HG03039 (cell line): ENCODE measurements at regions not wholly inside any gene's neighbourhood (a gene's known extent, or its start where the extent isn't known, plus 50 kb on each side); places are given as distances from the start of the nearest gene placed in this dataset.

Experiments
- ATAC-seq: cut with Tn5 transposase; IDR thresholded peaks from one replicate; pipeline ENCODE4 v1.9.1; 2021; ENCODE audit warnings: mild to moderate bottlenecking, moderate library complexity; ENCODE audit not compliant: unreplicated experiment

DNA sequence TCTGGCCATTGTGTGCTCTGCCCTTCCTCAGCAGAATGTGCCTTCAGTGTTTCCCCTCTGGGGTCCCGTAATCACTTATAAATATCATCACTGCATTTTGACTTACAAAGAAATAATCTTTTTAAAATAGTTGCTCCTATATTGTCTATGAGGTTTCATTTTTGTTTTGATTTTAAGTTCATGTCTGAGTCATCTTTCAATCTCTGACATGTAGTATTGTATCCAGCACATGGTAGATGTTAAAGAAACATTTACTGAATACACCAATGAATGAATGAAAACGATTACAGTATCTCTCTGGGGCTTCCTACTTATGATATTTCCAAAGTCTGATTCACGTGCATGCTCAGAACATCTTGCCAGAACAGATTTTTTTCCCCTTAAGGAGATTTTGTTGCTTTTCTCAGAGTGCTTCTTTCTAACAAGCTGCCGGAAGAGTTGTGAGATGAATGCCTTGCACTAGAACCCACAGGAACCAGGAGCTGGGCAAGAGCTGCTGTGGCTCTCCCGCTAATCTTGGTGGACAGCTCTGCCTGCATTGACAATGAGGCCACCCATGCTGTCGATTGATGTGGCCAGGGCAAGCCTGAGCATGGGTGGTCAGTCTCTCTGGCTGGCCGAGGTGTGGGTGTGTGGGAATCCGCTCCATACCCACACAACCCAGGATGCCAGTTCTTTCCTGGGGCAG lies 199.4 kb downstream of the CYRIA start:
- no peak for ATAC-seq

DNA sequence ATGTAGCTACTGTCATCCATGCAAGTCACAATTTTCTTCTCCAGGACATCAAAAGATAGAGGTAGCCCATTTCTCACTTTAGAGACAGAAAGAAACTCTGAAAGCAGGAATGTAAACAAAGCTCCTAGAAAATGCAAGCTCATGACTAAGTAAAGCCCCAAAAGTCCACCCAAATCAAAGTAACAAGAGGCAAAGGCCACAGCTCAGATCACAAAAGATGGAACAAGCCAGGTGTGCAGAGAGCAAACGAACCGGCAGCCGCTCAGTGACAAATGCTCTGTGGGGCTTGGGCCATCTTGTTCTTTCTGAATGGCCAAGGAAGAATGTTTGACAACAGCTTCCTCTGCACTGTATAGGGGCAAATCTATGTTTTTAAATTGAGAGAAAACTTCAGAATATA lies 201.0 kb downstream of the CYRIA start:
- ATAC-seq, result no peak

DNA sequence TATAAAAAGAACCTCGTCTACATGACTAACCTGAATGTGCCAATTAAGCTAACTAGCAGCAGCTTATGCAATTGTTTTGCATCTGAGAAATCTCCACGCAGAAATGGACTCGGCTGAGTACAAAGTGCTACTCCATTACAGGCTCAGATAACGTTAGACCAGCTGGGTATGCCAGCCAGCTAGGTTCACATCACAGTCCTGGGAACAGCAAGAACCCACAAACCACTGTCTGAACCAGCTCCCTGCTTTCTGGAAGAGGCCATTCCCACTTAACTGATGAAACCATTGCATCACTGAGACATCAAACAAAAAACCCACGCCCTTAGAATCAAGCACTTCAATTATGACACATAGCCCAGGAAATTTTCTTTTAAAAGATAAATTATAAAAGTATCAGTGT lies 202.7 kb downstream of the CYRIA start:
- ATAC-seq, result no peak

DNA sequence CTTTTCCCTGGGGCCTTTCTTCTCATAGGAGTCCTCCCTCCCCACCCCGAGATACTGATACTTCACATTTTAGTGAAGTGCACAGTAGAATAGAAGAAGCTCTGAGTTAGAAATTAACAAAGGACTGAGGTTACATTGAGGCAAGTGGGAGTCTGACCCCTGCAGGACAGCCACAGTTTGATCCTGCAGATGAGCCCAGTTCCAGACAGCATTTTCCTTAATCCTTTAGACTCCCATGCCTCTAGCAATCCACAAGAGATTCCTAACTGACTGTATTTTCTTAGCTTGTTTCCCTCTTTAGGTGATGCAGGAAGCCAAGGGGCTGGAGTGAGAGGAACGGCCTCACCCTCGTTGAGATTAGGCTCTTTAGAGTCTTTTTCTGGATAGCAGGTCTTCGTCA lies 204.0 kb downstream of the CYRIA start:
- no peak for ATAC-seq

DNA sequence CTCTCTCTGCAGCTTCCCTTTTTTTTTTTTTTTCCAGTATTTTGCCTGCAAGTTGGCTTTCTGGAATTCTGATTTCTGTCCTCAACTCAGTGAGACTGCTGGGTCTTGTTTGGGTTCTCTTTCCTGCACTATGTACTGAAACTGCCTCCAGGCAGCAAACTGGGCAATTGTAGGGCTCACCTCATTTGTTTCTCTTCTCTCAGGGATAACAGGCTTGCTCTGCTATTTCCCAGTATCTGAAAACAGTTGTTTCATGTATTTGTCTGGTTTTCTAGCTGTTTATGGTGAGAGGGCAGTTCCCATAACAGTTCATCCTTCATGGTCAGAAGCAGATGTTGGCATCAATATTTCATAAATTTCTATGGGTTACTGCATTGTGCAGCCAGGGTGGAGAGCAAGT lies 206.0 kb downstream of the CYRIA start:
- no peak for ATAC-seq

DNA sequence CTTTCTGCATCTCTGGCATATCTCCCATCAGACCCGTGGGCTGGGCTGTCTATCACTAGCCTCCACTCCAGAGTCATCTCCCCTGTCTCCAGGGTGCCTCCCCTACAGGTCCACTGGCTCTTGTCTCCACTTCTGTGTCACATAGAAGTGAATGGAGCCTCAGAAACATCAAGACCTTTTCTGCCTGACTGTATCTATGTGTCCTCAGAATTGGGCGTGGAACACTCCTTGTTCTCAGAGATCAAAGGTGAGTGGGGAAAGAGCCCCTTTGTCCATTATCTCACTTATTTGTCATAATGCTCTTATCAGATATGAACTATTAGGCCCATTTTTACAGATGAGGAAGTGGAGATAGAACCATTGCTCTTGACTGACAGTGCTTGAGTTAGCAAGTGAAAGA lies 211.0 kb downstream of the CYRIA start:
- no peak for ATAC-seq

DNA sequence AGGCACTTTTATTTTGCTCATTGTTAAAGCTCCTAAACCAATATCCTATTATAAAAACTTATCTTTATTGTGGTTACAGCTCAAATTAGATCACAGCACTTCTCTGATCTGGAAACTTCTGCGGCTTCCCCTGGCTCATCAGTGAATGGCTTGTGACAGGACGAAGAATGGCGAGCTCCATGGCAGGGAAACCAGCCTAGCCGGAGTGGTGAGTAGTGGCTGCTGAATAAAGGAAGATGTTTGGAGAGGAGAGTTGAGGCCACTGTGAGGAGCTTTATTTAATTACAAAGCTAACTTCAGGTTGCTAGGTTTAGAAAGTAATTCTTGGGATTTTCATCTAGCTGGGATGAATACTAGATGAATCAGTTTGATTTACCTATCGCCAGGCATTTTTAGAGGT lies 213.5 kb downstream of the CYRIA start:
- no peak for ATAC-seq

DNA sequence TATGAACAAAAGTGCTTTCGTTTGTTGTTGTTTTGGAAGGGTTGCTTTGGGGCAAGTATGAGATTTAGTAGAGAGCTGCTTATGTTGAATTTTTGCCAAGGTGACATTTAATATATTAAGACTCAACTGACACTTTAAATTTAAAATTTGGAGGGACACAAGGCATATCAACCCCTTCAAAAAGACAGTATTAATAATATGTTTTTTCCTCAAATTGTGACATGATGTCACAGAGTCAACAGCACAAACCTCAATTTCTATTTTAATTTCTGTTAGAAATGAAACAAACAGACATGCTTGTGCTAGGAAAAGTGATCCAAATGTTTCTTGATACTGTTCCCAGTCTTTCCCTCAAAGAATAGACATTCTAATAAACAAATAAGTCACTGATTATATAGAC lies 218.9 kb downstream of the CYRIA start:
- ATAC-seq, result no peak

DNA sequence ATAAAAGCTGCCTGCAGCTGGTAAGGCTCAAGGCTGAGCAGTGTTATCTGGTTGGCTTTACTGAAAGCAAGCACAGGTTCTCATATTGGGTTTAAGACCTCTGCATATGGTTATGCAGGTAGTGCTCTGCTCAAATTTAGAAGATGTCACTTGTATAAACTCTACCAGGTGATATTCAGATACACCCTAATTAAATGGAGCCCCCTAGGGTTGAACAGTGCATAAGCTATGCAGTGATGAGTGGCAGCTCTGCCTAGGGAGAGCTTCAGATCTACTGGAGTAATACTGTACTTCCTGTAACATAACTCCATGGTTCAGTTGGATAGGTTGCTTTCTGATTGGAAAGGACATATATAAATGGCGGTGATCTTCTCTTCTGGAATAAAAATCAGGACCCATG lies 222.7 kb downstream of the CYRIA start:
- ATAC-seq, result no peak

DNA sequence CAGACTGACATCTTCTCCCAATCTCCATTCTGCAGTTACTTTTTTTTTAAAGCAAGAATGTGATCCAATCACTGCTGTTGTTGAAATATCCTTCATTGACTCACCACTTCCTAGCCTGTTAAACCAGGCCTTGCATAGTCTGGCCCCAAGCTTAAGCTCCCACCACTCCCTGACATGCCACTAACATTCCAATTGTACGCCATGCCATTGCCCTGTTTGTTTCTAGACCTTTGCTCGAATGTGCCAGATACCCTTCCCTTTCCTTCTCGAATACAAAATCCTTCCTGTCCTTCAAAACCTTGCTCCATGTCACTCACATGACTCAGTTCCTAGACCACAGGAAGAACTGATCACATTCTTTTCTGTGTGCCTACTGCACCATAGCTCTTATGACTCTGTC lies 224.2 kb downstream of the CYRIA start:
- ATAC-seq, result no peak

DNA sequence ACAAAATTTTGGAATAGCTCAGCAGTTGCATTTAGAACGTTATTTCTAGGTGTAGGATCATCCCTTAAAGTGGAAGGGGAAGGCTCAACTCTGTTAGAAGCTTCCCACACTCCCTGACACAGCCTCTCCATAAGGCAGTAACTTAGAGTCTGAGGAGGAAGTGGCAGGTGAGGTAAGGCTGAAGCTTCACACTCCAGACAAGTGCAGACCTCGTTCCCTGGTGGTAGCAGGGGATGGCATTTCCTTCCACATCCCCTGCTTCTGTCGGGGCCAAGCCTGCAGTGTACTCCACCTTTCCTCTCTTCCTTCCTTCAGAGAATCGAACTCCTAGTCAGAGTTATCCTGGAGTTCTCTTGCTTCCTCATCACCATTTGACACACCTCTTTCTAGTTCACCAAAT lies 224.7 kb downstream of the CYRIA start:
- ATAC-seq, result no peak

DNA sequence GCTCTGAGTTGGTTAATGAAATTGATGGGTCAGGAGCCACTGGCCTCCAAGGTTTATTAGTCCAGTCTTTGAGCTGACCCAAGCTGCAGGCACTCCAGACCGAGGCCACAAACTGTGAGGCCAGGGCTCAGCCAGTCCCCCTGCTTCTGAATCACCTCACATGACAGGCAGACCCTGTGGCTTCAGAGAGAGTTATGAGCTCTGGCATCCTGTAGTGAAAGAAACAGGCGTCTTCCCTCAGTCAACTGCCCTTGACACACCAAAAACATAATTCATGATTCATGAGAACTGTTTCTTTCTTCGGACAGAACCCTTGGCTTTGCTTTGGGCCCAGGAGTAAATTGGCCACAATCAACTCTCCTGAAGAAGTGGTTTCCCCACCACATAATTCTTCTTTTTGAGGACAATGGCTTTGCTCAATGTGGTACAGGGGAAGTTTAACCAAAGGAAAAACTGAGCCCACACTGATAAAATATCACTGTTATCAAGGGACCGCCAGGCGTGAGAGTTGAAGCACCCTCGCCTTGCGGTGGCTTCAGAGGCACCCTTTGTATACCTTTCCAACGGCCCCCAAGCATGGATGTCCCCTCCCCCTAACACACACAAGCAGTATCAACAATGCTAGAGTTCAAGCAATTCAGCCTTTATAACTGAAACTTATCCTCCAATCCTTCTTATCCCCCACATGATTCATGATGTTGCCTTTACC lies 226.9 kb downstream of the CYRIA start:
- no peak for ATAC-seq

DNA sequence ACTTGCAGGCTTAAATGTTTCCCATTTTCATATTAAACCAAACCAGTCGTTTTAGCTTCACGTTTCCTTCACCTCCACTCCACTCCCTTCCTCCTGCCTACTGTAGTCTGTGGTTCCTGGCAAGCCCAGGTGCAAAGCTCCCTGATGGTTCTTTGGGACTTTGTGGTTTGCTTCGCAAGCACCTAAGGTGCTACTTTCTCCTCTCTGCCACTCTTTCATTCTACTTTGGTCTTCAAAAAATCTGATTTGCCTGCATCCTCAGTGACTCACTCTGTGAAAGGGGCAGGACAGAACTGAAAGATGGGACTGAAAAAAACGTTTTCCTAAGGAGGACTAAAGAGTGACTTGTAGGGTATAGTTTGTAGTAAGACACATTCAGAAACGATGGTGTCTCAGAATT lies 228.4 kb downstream of the CYRIA start:
- no peak for ATAC-seq

DNA sequence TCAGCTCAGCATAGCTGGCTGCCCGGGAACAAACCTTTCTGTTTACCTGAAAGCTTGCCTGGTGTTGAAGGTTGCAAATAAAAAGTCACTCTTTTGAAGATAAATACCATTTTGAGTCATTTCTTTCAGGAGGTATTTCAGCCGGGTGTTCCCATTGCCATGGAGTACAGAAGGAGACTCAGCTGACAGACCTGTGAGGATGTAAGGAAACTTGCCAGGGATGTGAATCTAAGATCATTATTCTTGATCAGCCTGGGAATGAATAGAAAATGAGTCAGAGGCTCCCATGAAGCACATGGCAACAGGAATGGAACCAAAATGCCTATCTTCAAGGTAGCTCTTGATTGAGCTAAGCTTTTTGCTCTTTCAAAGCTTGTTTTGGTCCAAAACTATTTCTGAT lies 231.2 kb downstream of the CYRIA start:
- no peak for ATAC-seq

DNA sequence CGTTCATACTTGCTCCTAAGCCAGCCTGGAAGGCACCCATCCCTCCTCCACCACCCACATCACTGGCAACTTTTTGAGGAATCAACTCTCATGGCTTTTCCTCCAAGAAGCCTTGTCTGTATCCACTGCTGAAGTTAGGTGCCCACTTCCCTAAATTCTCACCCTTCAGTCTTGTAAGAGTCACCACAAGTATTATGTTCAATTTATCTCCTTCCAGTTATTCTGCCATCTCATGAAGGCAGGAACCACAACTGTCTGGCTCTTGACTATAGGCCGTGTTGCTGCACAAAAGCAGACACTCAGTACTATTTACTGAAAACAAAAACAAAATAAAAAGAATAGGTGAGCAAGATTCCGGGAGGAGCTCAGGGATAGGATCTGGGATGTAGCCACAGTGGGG lies 234.8 kb downstream of the CYRIA start:
- ATAC-seq, result no peak

DNA sequence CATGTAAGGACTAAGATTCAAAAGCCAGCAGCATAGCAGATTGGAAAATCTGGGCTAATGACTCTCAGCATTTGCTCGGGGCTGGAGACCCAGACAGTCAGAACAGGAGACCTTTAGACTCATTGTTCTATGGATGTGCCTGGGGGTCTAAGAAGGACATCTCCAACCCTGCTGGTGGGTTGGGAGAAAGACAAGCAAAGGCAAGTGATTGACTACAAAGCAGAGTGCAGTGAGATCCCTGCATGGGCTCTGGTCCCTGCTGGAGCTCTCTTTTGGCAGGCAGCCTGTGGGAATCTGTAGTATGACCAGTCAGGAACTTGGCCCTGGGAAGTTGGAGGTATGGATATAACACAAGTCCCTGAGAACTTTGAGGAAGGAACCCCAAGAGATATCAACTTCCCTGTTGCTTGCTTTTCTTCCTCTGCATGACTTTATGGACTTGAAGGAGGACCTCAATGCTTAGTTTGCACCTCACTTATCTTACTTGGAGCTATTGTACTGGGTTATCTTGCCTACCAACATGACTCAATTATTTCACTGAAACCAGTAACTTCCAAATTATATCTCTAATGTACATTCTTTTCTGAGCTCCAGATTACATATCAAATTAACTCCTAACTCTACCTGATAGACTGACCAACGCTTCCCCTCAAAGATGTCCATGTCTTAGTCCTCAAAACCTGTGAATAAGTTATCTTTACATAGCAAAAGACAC lies 236.0 kb downstream of the CYRIA start:
- ATAC-seq, result no peak

DNA sequence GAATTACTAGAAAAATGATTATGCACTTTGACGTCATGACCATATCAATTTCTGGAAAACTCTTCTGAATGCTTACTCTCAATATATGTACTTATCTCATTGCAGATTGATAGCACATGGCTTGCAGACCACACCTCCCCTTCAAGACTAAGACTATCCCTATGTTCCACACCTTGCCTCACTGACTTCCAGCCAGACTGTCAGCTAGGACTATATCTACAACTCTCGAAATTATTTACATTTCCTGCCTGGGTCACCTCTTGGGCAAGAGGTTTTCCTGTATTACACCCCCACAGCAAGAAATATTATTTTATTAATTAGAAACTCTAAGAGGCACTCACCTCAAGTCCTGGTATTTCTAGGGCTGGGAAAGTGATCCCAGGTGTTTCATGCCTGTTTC lies 236.6 kb downstream of the CYRIA start:
- no peak for ATAC-seq

DNA sequence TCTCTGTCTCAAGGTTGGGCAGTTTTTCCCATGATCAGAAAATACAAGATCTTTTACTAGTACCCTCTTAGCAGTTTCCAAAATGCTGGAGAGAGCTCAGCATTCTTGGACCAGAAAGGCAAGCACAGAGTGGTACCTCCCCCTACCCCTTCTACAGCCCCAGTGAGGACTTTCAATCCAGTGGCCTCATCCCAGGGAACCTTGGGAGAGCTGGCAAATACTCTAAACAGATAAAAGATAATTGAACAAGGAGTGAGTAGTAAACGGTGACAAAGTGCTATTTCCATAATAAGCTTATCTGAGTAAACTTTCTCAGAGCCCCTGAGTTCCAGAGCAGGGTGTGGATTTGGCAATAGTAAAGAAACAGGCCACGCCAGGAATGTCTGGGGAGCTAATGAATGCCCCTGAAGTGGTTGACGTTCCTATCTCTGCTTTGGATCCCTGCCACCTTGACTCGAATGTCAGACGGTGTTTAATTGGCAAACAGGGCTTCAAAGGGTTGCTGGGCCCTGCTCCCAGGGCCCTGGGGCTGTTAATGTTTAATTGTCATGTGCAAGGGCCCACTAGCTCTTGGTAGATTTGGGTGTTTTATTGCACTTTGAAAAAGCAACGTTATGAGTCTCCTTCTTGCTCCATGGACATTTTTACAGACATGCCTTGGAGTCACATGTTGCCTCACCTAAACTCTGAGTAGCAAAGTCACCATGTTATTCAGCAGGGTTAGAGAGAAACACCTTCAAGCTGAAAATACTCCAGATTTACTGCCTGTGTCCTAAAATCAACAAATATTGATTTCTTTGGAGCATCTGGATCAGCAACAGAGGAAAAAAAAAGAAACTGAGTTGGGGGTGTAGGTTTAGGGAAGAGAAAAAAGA lies 239.9 kb downstream of the CYRIA start:
- ATAC-seq, result no peak

DNA sequence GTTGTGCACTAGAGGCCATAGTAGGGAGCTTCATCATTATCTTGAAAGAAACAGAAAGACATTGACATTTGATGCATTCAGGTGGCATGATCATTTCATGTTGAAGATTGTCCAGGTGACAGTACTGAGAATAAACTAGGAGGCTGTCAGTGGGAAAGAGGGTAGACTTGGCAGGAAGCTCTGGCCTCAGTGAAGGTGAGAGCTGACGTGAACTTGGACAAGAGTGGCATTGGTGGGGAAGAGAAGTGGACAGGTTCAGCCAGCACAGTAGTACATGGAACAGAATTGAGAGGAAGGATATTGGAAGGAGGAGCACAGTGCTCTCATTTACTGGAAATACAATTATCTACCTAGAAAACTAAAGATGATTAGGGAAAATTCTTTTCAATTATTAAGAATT lies 245.2 kb downstream of the CYRIA start:
- no peak for ATAC-seq

DNA sequence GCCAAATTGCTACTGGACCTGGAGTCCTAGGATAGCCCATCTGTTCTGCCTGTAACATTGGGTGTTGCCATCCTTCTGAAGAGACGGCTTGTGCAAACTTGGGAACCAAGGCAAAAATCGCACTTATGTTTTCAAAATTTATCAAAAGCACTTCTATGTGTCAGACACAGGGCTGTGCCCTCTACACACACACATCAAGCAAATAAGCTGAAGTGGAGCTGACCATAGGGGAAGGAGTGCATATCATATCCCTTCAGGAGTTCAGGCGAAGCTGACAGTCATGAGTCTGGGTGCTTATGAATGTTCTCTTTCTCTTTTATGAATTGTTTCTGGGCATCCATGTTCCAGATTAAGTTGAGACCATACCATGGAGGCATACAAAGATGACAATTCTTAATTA lies 247.9 kb downstream of the CYRIA start:
- ATAC-seq, result no peak

DNA sequence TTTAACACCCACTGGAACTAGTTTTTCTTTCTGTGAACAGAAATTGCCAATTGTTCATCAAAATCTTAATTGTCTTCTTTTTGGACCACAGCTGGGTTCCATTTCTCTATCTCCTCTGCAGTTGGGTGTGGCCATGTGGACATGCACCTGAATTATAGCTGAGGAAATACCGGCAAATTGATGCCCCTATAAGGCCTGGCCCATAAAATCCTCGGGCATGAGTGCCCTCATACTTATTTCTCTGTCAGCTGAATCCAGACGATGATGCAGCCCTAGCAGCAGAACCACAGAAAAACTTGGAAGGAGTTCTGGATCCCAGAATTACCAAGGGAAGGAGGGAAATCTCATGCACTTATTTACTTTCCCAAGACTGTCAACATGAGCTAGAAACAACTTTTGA lies 249.0 kb downstream of the CYRIA start:
- no peak for ATAC-seq
